Activated gamma-delta T cell treated with anti-CD3 and anti-CD28 coated beads, Interleukin-2, amount 50 U/mL, for 16 hours (primary cell): ENCODE measurements at regions not wholly inside any gene's neighbourhood (a gene's known extent, or its start where the extent isn't known, plus 50 kb on each side); places are given as distances from the start of the nearest gene placed in this dataset.
"Not testable (repeated sequence)": the region's sequence is repeated elsewhere in the genome, so short reads cannot be mapped to it uniquely, and the experiment has no call there.

ENCODE experiments used
- DNase-seq: peaks from one replicate; pipeline ENCODE4 v3.0.0-alpha.2; 2020; ENCODE audit warnings: low read depth

- DNase-seq = no peak
These were observed 201.5 kb downstream of the RGS3 start for GRCh38 chr9:113665064-113665463.

- no peak for DNase-seq
These were observed 202.2 kb downstream of the RGS3 start for GRCh38 chr9:113665756-113666155.

GRCh38 chr9:113668061-113668460 is 204.5 kb downstream of the RGS3 start:
- no peak for DNase-seq

GRCh38 chr9:113669522-113670115 is 206.1 kb downstream of the RGS3 start:
- no peak for DNase-seq

GRCh38 chr9:113673726-113674125 is 202.4 kb upstream of the ZNF618 start:
- DNase-seq = no peak

GRCh38 chr9:113674436-113674835 is 201.7 kb upstream of the ZNF618 start:
- DNase-seq = no peak

GRCh38 chr9:113675475-113675941 is 200.6 kb upstream of the ZNF618 start:
- no peak for DNase-seq

- no peak for DNase-seq
These were observed 199.1 kb upstream of the ZNF618 start for GRCh38 chr9:113677057-113677456.

- DNase-seq = no peak
These were observed 198.5 kb upstream of the ZNF618 start for GRCh38 chr9:113677569-113677968.

- DNase-seq = no peak
These were observed 197.8 kb upstream of the ZNF618 start for GRCh38 chr9:113678119-113678858.

GRCh38 chr9:113678859-113679256 is 197.3 kb upstream of the ZNF618 start:
- DNase-seq = no peak

- peak; percentile 9 for DNase-seq
These were observed 193.8 kb upstream of the ZNF618 start for GRCh38 chr9:113682297-113682771.

- DNase-seq = not testable (repeated sequence)
These were observed 190.5 kb upstream of the ZNF618 start for GRCh38 chr9:113685636-113686035.

GRCh38 chr9:113687107-113687679 is 188.9 kb upstream of the ZNF618 start:
- no peak for DNase-seq

GRCh38 chr9:113687680-113688371 is 188.3 kb upstream of the ZNF618 start:
- no peak for DNase-seq

- no peak for DNase-seq
These were observed 185.9 kb upstream of the ZNF618 start for GRCh38 chr9:113690055-113690740.

GRCh38 chr9:113692256-113692655 is 183.9 kb upstream of the ZNF618 start:
- no peak for DNase-seq

GRCh38 chr9:113694912-113695311 is 181.2 kb upstream of the ZNF618 start:
- no peak for DNase-seq

GRCh38 chr9:113695440-113695851 is 180.7 kb upstream of the ZNF618 start:
- no peak for DNase-seq

- no peak for DNase-seq
These were observed 180.2 kb upstream of the ZNF618 start for GRCh38 chr9:113695901-113696300.

- DNase-seq = no peak
These were observed 174.0 kb upstream of the ZNF618 start for GRCh38 chr9:113701774-113702755.
